Adrenal gland (tissue), 9 donors: ENCODE measurements at regions not wholly inside any gene's neighbourhood (a gene's known extent, or its start where the extent isn't known, plus 50 kb on each side); places are given as distances from the start of the nearest gene placed in this dataset.
A peak's percentile ranks its signal among the peaks of the same experiment; 100 is the strongest.
"Not testable (repeated sequence)": the region's sequence is repeated elsewhere in the genome, so short reads cannot be mapped to it uniquely, and the experiment has no call there.

ENCODE experiments used
- DNase-seq, 7 donors: peaks; one replicate each; pipeline ENCODE4 v3.0.0-alpha.2; 2019 to 2020
- H3K27ac ChIP-seq, 5 donors: fragments of 200-600 bp; sonication (generic) in 4 of 5; 1 replicate in 3 of 5; 2 replicates in 2 of 5; pipeline versions ENCODE4 v1.5.1 to v1.8.0; 2016 to 2020; ENCODE audit warnings: mild to moderate bottlenecking in 1 of 5
- H3K27me3 ChIP-seq: fragments of 200-600 bp; 2 replicates; pipeline ENCODE4 v1.8.0; 2021
- H3K36me3 ChIP-seq, 2 donors: fragments of 200-600 bp; replicated peaks in 1 of 2; 1 replicate in 1 of 2; 2 replicates in 1 of 2; pipeline versions ENCODE4 v1.5.1 to v1.8.0; 2018 to 2022
- H3K4me1 ChIP-seq, 2 donors: fragments of 200-600 bp; replicated peaks in 1 of 2; 1 replicate in 1 of 2; 2 replicates in 1 of 2; pipeline versions ENCODE4 v1.5.1 to v1.8.0; 2018 to 2021
- H3K4me3 ChIP-seq, 4 donors: fragments of 200-600 bp; sonication (generic) in 3 of 4; one replicate each; pipeline ENCODE4 v1.5.1; 2016 to 2018
- H3K9me3 ChIP-seq, 3 donors: fragments of 200-600 bp; sonication (generic) in 1 of 3; replicated peaks in 1 of 3; 1 replicate in 2 of 3; 2 replicates in 1 of 3; pipeline versions ENCODE4 v1.5.1 to v1.8.0; 2016 to 2021
- CTCF ChIP-seq, 6 experiments: fragments of 450-650 bp in 4 of 6; fragments of 200-600 bp in 2 of 6; sonication (generic) in 1 of 6; IDR thresholded peaks; 1 replicate in 5 of 6; 2 replicates in 1 of 6; pipeline versions ENCODE4 v1.5.1 to v1.8.0; 2016 to 2021; ENCODE audit warnings: antibody characterized with exemption in 6 of 6, mild to moderate bottlenecking in 2 of 6, moderate library complexity in 1 of 6
- POLR2A ChIP-seq, 2 donors: fragments of 450-650 bp; IDR thresholded peaks; one replicate each; pipeline ENCODE4 v1.6.1; 2017; ENCODE audit warnings: antibody characterized with exemption in 2 of 2, mild to moderate bottlenecking in 2 of 2, moderate library complexity in 1 of 2
- WGBS, 4 donors: extraction: QIAGEN DNeasy Blood & Tissue Kit in 2 of 4; methylation state at CpG; one replicate each; pipeline versions ENCODE4 v1.1.5 to v1.1.7; 2013 to 2017; 5-methylcytosine and 5-hydroxymethylcytosine counted together
- intact Hi-C, 2 donors: fragments of 100-400 bp; cut with DNase I; formaldehyde crosslinking; loops; one replicate each; pipeline versions ENCODE4 v1.14.1 to v1.15.0; 2022 to 2023
- donor health status: healthy with polysubstance abuse.
- donor health status: Bipolar disorder and iron deficiency.
- donor health status: DM: yes; HTN: yes; CAD: no.
- donor health status: DM: no; HTN: no; CAD: no.
- donor health status: DM: no; HTN: no; CAD: no.

DNA sequence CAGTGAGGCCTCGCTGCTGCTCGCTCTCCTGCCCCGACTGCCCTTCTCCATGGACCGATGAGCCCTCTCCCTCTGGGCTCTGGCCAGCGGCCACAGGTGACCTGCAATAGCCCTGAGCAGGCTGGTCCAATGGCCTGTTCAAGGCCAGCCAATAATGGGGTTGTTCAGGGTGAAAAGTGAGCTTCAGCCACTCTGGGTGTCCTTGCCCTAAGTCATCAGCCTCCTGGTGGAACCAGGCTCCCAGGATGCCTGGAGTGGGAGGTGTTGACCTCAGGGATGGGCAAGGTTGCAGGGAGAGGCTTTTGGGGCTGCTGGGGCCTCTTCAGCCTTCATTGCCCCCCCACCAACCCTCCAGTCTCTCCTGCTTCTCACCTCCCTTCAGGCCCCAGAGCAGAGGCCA lies 79.7 kb downstream of the RFLNA start:
- Histone ChIP-seq H3K36me3 (peaks cover 0 to 83% of the 10 kb centered on the region in 2 donors), H3K4me3 (no peak overlapping the region), H3K4me1 (peaks cover 25 to 62% of the 10 kb centered on the region in 2 donors), H3K9me3 (no peaks in the 10 kb centered on the region), H3K27ac (peak overlapping the region in 4 of 5 donors; percentile 19 to 65 (median 48)), H3K27me3 (no peaks in the 10 kb centered on the region)
- TF ChIP-seq CTCF (IDR thresholded peaks at IDR 0.05), result no peak
- no peak for TF ChIP-seq POLR2A (IDR thresholded peaks at IDR 0.05)
- DNase-seq, result peak in 6 of 7 donors; percentile 76 to 90 (median 85)
- intact Hi-C loops, result loop anchor here (10.0 kb wide), 1 partner anchor 390 kb away; no protein-coding TSS in a partner anchor
- WGBS, 4 donors, result 16 to 70% (median 45%) methylated on average over 2 to 5 of the region's 5 CpGs

DNA sequence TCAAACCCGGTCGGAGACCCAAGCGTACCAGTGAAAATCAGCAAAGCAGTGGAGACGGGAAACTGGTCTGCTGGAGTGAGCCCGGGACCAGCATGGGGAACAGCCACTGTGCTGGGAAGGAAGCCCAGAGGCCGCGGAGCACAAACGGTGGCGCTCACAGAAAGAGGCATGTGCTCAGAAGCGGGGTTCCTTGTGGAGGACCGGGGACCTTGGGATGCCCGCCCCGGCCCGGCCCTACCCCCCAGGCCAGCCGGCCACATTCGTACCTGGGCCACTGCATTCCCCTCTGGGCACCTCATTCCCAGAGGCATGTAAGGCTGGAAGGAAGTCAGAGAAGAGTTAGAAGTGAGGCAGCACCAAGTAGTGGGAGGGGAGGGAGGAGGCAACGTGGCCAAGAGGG lies 79.3 kb downstream of the RFLNA start:
- intact Hi-C loops, result loop anchor here (10.0 kb wide), 1 partner anchor 391 kb away; no protein-coding TSS in a partner anchor
- DNase-seq, result no peak
- Histone ChIP-seq H3K9me3 (no peaks in the 10 kb centered on the region), H3K4me1 (peaks cover 25 to 62% of the 10 kb centered on the region in 2 donors), H3K36me3 (peaks cover 0 to 79% of the 10 kb centered on the region in 2 donors), H3K4me3 (no peak overlapping the region), H3K27ac (peak overlapping the region in 3 of 5 donors; percentile 17 to 65 (median 41)), H3K27me3 (no peaks in the 10 kb centered on the region)
- TF ChIP-seq POLR2A (IDR thresholded peaks at IDR 0.05), result no peak
- TF ChIP-seq CTCF (IDR thresholded peaks at IDR 0.05), result no peak
- 83 to 93% (median 85%) methylated on average over 12 to 17 of the region's 17 CpGs for WGBS, 4 donors

- not testable (repeated sequence) for DNase-seq, H3K4me3 ChIP-seq, H3K27ac ChIP-seq, H3K27me3 ChIP-seq, H3K9me3 ChIP-seq
- Histone ChIP-seq H3K4me1 (peaks cover 30 to 63% of the 10 kb centered on the region in 2 donors), H3K36me3 (peaks cover 0 to 78% of the 10 kb centered on the region in 2 donors)
- 86 to 98% (median 91%) methylated on average over 8 to 19 of the region's 21 CpGs for WGBS, 4 donors
- intact Hi-C loops, result loop anchor here (10.0 kb wide), 1 partner anchor 391 kb away; no protein-coding TSS in a partner anchor
Measured at GRCh38 chr12:124373701-124374100, 78.8 kb downstream of the RFLNA start.

GRCh38 chr12:124372831-124373230 lies 77.9 kb downstream of the RFLNA start:
- peaks cover 39 to 72% of the 10 kb centered on the region in 2 donors for H3K4me1 ChIP-seq
- no peak for DNase-seq
- 87 to 94% (median 92%) methylated on average over 11 to 13 of the region's 13 CpGs for WGBS, 4 donors
- no peaks in the 10 kb centered on the region for H3K27me3 ChIP-seq
- H3K4me3 ChIP-seq, result no peak overlapping the region
- intact Hi-C loops, result loop anchor here (10.0 kb wide), 1 partner anchor 392 kb away; no protein-coding TSS in a partner anchor
- H3K36me3 ChIP-seq, result peaks cover 0 to 74% of the 10 kb centered on the region in 2 donors
- H3K27ac ChIP-seq, result peak overlapping the region in 3 of 5 donors; percentile 28 to 96 (median 93)
- H3K9me3 ChIP-seq, result no peaks in the 10 kb centered on the region
- no peak for TF ChIP-seq CTCF (IDR thresholded peaks at IDR 0.05)
- TF ChIP-seq POLR2A (IDR thresholded peaks at IDR 0.05), result no peak
